Embryonic facial prominence (tissue), 1 donor: ENCODE measurements at regions not wholly inside any gene's neighbourhood (a gene's known extent, or its start where the extent isn't known, plus 50 kb on each side); places are given as distances from the start of the nearest gene placed in this dataset.

ENCODE experiments used
- DNase-seq: peaks from one replicate; pipeline ENCODE4 v3.0.0-alpha.2; 2016; ENCODE audit errors: extremely low spot score

DNA sequence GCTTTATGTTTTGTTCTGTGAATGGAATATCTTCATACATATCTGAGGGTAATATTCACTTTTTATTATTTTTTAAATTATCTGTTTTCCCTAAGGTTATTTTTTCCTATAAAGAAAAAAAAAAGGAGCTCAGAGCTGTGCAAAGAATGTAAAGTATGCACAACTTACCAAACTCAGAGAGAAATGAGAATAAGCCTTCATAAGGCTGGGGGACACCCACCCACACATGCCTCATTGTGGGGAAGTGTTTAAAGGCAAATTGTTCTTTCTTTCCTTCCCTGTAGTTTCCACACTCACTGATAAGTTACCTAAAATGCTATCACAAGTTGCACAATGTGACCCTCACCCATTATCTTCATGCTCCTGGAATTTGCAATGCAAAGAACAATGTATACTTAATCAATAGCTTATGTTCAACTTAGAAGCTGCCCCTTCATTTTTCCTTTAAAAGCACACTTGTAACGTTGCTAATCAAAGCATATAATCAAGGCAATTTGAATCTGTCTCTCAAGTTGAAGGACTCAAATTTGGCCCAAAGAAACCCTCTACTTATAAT lies 108.1 kb downstream of the GNAT3 start:
- no peak for DNase-seq

DNA sequence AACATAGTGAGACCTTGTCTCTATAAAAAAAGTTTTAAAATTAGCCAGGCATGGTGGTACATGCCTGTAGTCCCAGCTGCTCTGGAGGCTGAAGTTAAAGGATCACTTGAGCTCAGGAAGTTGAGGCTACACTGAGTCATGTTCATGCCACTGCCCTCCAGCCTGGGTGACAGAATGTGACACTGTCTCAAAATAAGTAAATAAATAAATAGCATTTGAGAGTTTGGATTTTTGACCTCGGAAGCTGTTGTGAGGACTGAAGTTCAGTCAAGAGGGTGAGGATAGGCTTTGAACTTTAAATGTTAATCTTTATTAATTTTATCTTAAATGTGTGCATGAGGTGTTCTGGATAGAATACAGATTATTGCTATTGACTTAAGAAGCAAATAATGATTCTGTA lies 110.2 kb downstream of the GNAT3 start:
- DNase-seq = no peak

DNA sequence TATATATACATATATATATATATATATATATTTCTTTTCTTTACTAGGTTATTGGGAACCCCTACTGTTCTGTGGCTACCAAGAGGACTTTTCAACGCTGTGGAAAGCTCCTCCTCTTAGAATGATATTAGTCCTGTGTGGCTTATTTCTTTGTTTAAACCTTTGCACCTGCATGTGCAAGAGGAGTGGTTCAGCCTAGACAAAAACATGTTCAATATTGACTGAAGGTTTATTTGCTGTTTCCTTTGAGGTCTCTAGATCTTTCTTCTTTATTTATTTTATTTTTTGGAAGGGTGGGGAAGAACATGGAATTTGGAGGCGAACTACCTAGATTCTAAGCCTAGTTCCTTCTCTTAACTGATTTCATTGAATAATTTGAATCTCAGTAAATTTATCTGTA lies 118.1 kb downstream of the GNAT3 start:
- no peak for DNase-seq

DNA sequence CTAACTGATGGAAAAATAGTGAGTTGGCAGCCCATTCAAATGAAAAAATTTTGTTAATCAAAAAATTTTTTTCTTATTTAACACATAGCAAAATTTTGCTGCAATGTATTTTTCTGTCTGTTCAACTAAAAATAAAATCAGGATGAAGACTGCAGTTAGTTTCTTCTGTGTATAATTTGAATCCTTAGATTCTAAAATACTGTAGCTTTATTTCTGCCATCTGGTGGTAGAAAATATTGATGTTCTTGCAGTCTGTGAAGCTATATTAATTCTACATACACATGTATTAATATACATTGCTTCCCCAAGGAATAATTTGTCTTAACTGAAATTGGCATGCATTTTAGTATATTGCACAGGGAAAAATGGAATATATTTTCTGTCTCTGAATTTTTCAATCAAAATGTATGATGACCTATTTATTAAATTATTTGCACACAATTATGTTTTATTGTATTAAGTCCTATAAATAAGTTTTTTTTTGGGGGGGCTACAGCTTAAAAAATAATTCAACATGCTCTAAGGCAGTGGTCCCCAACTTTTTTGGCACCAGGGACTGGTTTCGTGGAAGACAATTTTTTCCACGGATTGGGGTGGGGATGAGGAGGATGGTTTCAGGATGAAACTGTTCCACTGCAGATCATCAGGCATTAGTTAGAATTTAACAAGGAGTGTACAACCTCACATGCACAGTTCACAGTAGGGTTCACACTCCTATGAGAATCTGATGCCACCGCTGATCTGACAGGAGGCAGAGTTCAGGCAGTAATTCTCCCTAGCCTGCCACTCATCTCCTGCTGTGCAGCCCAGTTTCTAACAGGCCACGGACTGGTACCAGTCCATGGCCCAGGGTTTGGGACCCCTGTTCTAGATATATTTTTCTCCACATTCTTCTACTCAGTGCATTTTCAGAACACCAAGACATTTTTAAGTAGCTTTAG lies 119.4 kb downstream of the GNAT3 start:
- peak; percentile 36 for DNase-seq

DNA sequence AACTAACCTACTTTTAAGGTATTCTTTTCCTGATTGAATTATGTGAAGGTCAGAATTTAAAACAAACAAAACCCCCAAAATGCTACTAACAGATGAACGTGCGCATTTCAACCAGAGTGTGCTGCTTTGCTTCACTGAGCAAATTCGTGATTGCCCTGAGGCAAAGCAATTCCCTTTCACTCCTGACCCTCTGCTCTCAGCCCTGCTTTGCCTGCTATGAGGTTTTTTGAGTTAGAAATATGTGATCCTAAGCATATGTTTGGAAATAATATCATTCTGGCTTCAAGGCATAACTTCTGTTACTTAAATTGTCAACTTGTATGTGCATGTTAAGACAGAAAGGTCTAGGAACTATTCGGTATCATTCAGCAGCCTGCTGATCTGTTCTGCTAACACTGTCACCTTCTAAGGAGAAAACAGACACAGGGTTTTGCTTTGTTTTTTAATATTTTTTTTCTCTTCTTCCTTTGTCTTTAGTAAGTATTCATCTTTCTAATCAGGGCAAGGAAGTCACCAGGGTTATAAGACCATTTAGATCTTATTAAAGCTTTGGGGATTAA lies 124.2 kb downstream of the GNAT3 start:
- DNase-seq = peak; percentile 32

DNA sequence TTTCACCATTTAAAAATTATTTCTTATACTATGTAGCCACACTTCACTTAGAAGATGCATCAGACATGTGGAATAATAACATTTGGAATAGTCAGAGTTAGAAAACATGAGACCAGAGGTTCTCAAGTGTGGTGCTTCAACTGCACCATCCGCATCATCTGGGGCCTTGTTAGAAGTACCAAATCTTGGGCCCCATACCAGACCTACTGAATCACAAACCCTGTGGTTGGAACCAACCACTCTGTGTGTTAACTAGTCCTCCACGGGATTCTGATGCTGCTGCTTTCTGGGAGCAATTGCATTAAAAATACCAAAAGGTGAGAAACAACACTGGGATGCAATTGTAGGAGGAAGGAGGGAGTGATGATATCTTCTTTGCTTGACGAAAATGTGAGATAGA lies 125.2 kb downstream of the GNAT3 start:
- DNase-seq = no peak

DNA sequence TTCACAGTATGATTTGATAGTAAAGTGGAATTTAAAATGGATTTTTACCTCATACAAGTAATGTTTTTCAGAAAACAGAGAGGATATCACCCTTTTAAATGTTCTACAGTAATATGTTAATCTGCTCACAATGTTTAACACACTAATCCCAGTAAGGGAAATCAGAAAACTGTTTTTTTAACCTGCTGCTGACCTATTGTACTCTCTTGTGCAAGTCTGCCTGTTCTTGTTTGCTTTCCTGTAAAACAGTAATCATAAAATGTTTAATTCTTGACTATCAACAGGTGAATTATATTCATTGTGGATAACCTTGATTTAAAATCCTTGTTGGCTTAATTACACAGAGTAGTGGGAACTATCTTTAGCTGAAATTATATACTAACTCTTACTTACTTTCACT lies 126.4 kb downstream of the GNAT3 start:
- DNase-seq = no peak

DNA sequence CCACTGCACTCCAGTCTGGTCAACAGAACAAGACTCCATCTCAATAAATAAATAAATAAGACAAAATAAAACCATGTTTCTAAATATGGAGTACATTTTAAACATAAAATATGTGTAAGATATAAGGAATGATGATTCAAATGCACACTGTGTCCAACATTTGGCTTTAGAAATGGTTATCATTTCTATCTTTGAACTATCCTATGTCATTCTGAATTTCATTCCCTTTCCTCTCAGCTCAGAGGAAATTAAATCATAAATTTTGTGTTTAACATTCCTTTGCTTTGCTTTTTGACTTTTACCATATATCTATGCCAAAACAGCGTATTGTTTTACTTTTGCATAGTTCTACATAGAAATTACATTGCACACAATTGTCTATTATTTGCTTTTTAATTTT lies 130.9 kb downstream of the GNAT3 start:
- DNase-seq = no peak

DNA sequence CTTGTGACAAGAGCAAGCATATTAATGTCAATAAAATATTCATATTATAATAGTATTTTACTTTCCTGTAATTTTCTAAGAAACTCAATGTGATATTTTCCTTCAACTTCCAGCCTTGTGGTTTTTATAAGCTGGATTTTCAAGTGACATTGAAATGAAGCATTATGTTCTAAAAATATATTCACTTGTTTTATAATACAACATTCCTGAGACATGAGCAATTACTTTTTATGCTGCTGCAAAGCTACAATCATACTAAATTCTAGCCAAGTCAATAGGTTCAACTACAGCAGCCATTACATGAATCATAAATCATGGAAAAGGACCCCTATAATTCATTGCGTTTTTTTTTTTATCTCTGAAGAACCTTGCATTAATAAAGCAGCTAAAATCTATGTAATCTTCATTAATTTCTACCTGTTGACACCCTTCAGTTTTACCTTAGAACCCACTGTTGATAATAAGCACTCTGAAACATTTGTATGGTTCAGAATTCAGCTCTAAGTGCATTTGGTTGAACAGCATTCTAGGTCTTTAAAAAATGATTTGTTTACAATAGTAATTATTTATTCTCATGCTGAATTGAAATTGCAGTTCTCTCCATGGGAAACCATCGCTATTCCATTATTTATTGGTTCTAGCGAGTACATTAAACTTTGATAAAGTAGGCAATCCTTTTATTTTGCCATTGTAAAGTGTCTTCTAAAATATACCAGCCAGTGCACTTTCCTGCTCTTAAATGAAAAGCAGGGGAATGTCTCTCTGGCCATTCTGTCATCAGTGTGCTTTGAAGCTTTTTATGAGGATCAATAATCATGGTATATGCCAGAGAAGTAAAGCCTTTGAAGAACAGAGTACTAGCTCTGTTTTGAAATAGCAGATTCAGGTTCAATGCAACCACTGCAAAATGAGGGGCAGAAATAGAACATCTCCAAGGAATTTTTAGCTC lies 132.6 kb downstream of the GNAT3 start:
- peak; percentile 18 for DNase-seq

DNA sequence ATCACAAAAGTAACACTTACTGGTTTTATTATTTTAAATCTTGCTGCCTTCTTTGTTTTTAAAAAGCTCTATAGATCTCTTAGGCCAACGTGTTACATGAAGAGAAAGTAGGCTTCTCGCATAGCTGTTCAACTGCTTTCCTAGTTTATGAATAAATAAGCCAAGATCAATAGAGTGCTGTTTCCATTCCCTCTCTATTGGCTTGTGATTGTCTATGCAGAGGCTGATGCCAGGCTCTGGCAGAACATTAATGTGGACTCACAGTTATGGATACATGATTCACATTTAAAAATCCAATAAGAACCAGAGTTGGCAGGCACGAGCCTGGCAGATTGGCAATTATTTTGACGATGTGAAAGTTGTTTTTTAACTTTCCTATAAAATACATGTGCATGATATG lies 137.5 kb downstream of the GNAT3 start:
- DNase-seq = no peak

DNA sequence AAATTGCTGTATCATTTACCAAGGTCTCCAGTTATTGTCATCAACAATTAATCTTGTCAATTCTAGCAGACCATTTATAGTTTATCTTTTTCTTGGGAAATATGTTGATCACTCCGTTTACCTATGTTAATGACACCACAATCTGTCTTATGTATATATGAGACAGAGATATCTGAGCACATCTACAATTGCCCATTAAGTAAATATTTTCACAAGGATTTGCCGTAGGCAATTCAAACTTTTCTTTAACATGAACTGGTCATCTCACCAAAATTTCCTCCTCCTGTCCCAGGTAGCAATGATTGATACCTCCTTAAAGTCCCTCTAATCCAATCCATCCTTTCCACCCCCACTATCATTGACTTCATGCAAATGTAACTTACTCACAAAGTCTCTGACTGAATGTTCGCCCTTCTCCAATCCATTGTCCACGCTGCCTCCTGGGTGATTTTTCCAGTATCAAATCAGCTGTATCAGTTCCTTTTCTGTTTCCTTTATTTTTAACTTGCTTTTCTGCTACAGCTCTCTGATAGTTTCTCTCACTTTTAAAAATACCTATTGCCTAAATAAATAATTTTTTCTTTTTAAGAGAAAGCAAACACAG lies 138.3 kb downstream of the GNAT3 start:
- DNase-seq = no peak

DNA sequence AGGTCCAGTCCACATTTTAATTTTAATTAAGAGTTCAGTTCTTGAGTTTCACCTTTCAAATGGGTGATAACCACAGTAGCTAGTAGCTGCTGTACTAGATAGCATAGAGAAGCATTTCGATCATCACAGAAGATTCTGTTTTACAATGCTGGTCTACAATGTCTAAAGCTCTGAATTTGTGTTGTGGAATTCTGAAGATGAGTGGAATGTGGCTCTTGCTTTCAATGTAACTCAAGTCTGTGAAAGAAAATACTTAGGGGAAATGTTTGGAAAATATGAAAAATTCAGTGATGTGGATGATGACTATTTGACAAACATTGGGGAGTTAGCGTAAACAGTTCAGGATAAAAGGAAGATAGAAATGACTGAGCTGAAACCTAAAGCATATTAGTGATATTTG lies 139.4 kb downstream of the GNAT3 start:
- DNase-seq = no peak

DNA sequence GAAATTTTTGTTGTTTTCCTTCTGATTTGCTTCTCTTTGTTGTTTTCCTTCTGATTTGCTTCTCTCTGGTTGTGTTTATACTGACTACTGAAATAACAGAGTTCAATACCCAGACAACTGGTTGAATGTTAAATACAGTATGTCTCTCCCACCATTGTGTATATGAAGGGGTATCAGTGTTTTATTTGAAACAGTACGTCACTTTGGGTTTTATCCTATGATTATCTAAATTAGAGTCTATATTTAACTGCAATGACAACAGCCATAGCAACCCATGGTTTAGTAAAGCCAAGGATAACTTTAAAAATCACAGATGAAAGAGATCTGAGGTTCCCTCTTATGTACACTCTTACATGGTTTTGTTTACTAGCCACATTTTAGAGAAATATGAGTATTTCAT lies 141.3 kb downstream of the GNAT3 start:
- DNase-seq = no peak

DNA sequence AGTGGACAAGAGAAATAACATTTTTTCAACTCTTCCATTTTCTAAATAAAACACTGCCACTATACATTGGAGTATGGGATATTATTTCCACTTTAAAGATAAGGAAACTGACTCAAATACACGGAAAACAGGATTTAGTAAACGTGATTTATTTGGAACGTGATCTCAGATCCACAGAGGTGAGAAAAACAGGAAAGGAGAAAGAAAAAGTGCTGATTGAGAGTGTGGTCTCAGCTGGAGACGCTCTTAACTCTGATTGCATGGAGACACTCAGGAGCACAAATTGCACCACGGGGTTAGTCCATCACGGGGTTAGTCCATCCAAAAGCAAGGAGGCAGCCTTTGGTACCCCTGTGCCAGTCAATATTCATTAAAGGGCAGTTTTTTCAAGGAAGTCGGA lies 142.5 kb downstream of the GNAT3 start:
- DNase-seq = no peak

DNA sequence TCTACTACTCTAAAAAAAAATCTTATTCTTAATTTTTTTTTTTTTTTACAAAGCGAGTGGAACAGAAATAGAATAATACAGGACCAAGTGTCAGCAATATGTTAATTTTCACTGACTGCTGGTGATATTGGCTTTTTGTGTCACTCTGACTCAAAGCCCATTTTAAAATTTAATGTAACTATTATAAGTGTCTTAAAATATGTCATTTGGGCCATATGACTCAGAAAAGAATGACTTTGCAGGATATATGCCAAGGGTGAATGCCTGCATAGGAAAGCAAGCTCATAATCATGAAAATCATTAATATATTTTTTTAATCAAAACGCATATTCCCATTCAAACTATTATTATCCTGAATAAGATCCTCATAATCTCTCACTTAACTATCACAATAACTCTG lies 149.2 kb downstream of the GNAT3 start:
- DNase-seq = no peak

DNA sequence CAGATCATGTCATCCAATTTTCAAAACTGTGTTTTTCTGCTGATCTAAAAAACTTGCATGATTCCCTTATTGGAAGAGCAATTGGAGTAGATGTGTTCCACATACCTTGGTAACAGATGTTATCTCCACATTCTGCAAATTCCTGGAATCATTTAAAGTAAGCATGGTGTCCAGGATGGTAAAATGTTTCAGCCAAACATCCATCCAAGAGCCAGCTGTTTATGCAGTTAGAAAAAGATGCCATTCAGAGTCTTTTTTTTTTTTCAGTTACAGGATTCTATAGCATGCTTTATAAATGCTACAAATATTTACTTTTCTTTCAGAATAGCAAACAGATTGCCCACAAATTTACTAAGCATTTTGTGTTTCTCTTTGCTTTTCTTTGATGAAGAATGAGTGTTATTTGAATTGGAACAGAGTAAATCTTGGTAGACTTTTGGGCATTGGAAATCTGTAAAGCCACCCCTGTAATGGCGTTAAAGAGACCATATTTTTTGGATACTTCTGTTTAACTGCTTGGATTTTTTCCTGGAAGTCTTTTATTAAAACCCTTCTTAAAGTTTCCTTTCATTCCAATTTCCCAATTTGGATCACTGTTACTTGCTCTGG lies 149.8 kb downstream of the GNAT3 start:
- DNase-seq = no peak

DNA sequence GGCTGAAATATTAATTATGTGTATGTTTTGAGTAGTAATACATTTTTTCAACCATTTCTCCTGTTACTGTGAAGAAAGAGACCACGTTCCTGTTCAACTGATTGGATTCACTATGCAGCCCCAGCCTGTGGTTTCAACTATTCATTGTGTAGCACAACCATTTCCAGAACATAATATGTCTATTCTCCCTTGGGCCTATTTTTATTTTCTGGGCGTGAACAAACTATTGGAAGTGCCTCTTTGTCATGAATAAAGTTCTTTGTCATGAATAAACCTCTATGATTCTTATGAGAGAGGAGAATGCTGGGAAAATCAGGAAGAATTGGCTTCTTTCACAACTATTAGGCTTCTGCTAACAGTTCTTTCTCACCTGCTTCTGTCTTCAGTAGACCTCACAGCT lies 152.4 kb downstream of the GNAT3 start:
- no peak for DNase-seq

DNA sequence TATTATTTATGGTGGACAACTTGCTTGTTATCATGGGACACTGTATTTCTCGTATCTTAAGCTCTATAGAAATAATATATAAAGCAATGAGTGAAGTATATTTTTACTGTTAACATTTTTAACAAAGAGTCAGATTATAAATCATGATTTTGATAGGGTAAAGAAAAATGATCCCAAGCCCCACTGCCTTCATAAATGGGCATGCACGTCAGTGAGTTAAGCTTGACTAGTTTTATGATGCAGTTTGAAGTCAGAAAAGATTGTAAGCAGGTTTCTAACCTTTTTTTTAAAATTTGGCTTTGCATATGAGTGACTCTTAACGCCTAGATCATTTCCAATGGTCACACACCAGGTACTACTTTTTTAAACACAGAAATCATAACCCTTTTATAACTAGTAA lies 152.8 kb downstream of the GNAT3 start:
- DNase-seq = no peak

DNA sequence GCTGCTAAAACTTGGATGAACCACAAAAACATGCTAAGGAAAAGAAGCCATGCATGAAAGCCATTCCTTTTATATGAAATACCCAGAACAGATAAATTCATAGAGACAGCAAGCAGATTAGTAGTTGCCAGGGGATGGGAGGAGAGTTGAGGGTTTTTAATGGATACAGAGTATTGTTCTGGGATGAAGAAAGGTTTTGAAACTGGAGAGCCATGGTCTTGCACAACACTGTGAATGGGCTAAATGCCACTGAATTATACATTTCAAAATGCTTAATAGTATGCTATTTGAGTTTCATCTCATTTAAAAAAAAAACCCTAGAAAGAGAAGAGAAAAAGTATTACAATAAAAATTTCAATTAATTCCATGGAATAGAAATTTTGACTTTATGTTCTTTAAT lies 154.3 kb downstream of the GNAT3 start:
- no peak for DNase-seq

DNA sequence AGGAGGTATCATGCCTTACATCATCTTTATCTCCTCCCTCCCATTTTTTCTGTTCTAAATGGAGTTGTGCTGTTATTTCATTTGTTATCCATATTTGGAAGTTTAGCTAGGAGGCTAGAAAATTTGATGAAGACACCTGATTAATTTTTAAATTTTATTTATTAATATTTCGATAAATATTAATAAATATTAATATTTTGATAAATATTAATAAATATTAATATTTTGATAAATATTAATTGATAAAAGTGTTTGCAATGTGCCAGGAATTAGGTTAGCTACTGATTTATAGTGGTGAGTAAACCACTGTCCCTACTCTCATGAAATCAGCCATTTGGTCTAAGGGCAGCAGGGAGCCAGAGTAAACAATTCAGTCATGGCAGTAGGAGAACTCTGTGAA lies 161.4 kb downstream of the GNAT3 start:
- DNase-seq = no peak

DNA sequence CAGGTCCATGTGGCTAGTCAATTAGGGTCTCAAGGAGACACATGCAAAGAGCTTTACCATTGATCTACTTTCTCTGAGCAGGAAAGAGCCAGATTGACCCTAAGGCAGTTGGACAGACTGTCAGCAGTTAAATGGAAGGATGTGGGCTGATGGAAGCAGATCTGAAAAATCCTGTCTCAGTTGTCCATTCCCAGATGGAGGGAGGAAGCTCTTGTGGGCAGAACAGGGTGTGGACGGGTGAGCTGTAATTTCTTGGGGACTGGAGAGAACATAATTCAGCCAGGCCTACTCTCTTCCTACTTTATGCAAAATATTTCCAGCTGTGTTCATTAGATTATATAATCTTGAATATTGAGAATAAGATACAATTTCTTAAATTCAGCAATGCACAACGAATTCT lies 163.6 kb downstream of the GNAT3 start:
- no peak for DNase-seq
